Neural progenitor cell (in vitro differentiated cells): ENCODE measurements at regions not wholly inside any gene's neighbourhood (a gene's known extent, or its start where the extent isn't known, plus 50 kb on each side); places are given as distances from the start of the nearest gene placed in this dataset.

Source experiments
- DNase-seq: peaks from one replicate; pipeline ENCODE4 v3.0.0-alpha.2; 2016; ENCODE audit warnings: low spot score
- H2AFZ ChIP-seq: fragments of 200-600 bp; sonication (generic); replicated peaks from 2 replicates; pipeline ENCODE4 v1.6.1; 2016; ENCODE audit warnings: antibody characterized with exemption
- H3F3A ChIP-seq: fragments of 200-600 bp; sonication (generic); 2 replicates; pipeline ENCODE4 v1.6.1; 2016; ENCODE audit warnings: antibody characterized with exemption, low read depth
- H3K27ac ChIP-seq: fragments of 200-600 bp; sonication (generic); 2 replicates; pipeline ENCODE4 v1.5.1; 2016; ENCODE audit warnings: mild to moderate bottlenecking
- H3K27me3 ChIP-seq: fragments of 200-600 bp; sonication (generic); 2 replicates; pipeline ENCODE4 v1.6.1; 2016; ENCODE audit warnings: mild to moderate bottlenecking, moderate library complexity
- H3K36me3 ChIP-seq: fragments of 200-600 bp; sonication (generic); 2 replicates; pipeline ENCODE4 v1.5.1; 2016
- H3K4me1 ChIP-seq: fragments of 200-600 bp; sonication (generic); 2 replicates; pipeline ENCODE4 v1.6.1; 2016; ENCODE audit warnings: mixed run types
- H3K4me2 ChIP-seq: fragments of 200-600 bp; sonication (generic); 2 replicates; pipeline ENCODE4 v1.6.1; 2016
- H3K4me3 ChIP-seq: fragments of 200-600 bp; sonication (generic); 2 replicates; pipeline ENCODE4 v1.5.1; 2016
- H3K79me2 ChIP-seq: fragments of 200-600 bp; sonication (generic); 2 replicates; pipeline ENCODE4 v1.6.1; 2016; ENCODE audit warnings: low read depth
- H3K9ac ChIP-seq: fragments of 200-600 bp; sonication (generic); 2 replicates; pipeline ENCODE4 v1.6.1; 2016
- H3K9me3 ChIP-seq: fragments of 200-600 bp; sonication (generic); 2 replicates; pipeline ENCODE4 v1.5.1; 2016; ENCODE audit warnings: low read depth
- H4K20me1 ChIP-seq: fragments of 200-600 bp; sonication (generic); 2 replicates; pipeline ENCODE4 v1.6.1; 2016; ENCODE audit warnings: low read depth
- H3K27ac Mint-ChIP-seq: 3 replicates; pipeline ENCODE4 v1.8.0; 2021; ENCODE audit warnings: mixed read lengths
- H3K27me3 Mint-ChIP-seq: 2 replicates; pipeline ENCODE4 v1.8.0; 2022; ENCODE audit warnings: low read depth, mild to moderate bottlenecking, inconsistent platforms, moderate library complexity, mixed read lengths; ENCODE audit not compliant: insufficient read depth
- H3K36me3 Mint-ChIP-seq: 3 replicates; pipeline ENCODE4 v1.8.0; 2021; ENCODE audit warnings: mixed read lengths
- H3K4me1 Mint-ChIP-seq: 3 replicates; pipeline ENCODE4 v1.8.0; 2021; ENCODE audit warnings: mixed read lengths
- H3K4me3 Mint-ChIP-seq: 3 replicates; pipeline ENCODE4 v1.8.0; 2021; ENCODE audit warnings: mild to moderate bottlenecking, moderate library complexity, mixed read lengths
- H3K9me3 Mint-ChIP-seq: 3 replicates; pipeline ENCODE4 v1.8.0; 2020; ENCODE audit warnings: mixed read lengths
- CTCF ChIP-seq: fragments of 200-600 bp; sonication (generic); IDR thresholded peaks from 2 replicates; pipeline ENCODE4 v1.5.1; 2017; ENCODE audit warnings: antibody characterized with exemption, mild to moderate bottlenecking
- EZH2 ChIP-seq: fragments of 200-600 bp; sonication (generic); IDR thresholded peaks from 2 replicates; pipeline ENCODE4 v1.6.1; 2017; ENCODE audit warnings: antibody characterized with exemption, mild to moderate bottlenecking, moderate library complexity
- EZH2phosphoT487 ChIP-seq: fragments of 200-600 bp; sonication (generic); IDR thresholded peaks from 2 replicates; pipeline ENCODE4 v1.6.1; 2017; ENCODE audit warnings: antibody characterized with exemption

GRCh38 chr12:66905201-66905600 lies 226.3 kb upstream of the GRIP1 start:
- no peaks in the 10 kb centered on the region for H3K9me3 ChIP-seq
- no peak overlapping the region for H3K9ac ChIP-seq
- H3K79me2 ChIP-seq: no peaks in the 10 kb centered on the region
- H2AFZ ChIP-seq: no peak overlapping the region
- no peak overlapping the region for H3K4me2 ChIP-seq
- H3K4me1 Mint-ChIP-seq: peaks cover 11% of the 10 kb centered on the region
- H3K9me3 Mint-ChIP-seq: no peaks in the 10 kb centered on the region
- DNase-seq: no peak
- H4K20me1 ChIP-seq: peaks cover 4% of the 10 kb centered on the region
- no peak overlapping the region for H3K4me3 ChIP-seq
- no peaks in the 10 kb centered on the region for H3K36me3 Mint-ChIP-seq
- no peaks in the 10 kb centered on the region for H3K4me1 ChIP-seq
- no peaks in the 10 kb centered on the region for H3F3A ChIP-seq
- H3K36me3 ChIP-seq: no peaks in the 10 kb centered on the region
- H3K27me3 Mint-ChIP-seq: no peaks in the 10 kb centered on the region
- TF ChIP-seq EZH2 (no peak), EZH2phosphoT487 (no peak), CTCF (no peak)
- H3K27ac ChIP-seq: no peak overlapping the region
- no peaks in the 10 kb centered on the region for H3K27me3 ChIP-seq
- H3K27ac Mint-ChIP-seq: no peak overlapping the region
- no peak overlapping the region for H3K4me3 Mint-ChIP-seq

GRCh38 chr12:66910366-66910974 lies 231.6 kb upstream of the GRIP1 start:
- no peaks in the 10 kb centered on the region for H3K36me3 ChIP-seq
- H3K79me2 ChIP-seq: peaks cover 7% of the 10 kb centered on the region
- peaks cover 8% of the 10 kb centered on the region for H3K9me3 Mint-ChIP-seq
- no peaks in the 10 kb centered on the region for H3K9me3 ChIP-seq
- no peak overlapping the region for H3K9ac ChIP-seq
- no peak for DNase-seq
- H3K36me3 Mint-ChIP-seq: peaks cover 2% of the 10 kb centered on the region
- H3K27ac ChIP-seq: no peak overlapping the region
- no peak overlapping the region for H3K27ac Mint-ChIP-seq
- peaks cover 8% of the 10 kb centered on the region for H4K20me1 ChIP-seq
- H3K4me1 ChIP-seq: peaks cover 9% of the 10 kb centered on the region
- TF ChIP-seq EZH2phosphoT487 (no peak), CTCF (no peak), EZH2 (no peak)
- no peaks in the 10 kb centered on the region for H3K27me3 Mint-ChIP-seq
- no peaks in the 10 kb centered on the region for H3K27me3 ChIP-seq
- no peak overlapping the region for H3K4me2 ChIP-seq
- no peak overlapping the region for H3K4me3 Mint-ChIP-seq
- no peak overlapping the region for H2AFZ ChIP-seq
- no peak overlapping the region for H3K4me3 ChIP-seq
- H3F3A ChIP-seq: peaks cover 3% of the 10 kb centered on the region
- peaks cover 15% of the 10 kb centered on the region for H3K4me1 Mint-ChIP-seq

- Histone ChIP-seq H3F3A (peaks cover 4% of the 10 kb centered on the region), H3K4me2 (peak overlapping the region; percentile 50), H3K9ac (no peak overlapping the region), H4K20me1 (peaks cover 14% of the 10 kb centered on the region), H3K36me3 (no peaks in the 10 kb centered on the region), H3K4me3 (no peak overlapping the region), H3K27ac (no peak overlapping the region), H3K9me3 (no peaks in the 10 kb centered on the region), H3K4me1 (peaks cover 17% of the 10 kb centered on the region), H3K79me2 (peaks cover 7% of the 10 kb centered on the region), H2AFZ (no peak overlapping the region), H3K27me3 (no peaks in the 10 kb centered on the region)
- Mint-ChIP-seq H3K4me3 (peak overlapping the region; percentile 27), H3K36me3 (peaks cover 3% of the 10 kb centered on the region), H3K27me3 (no peaks in the 10 kb centered on the region), H3K27ac (peak overlapping the region; percentile 22), H3K4me1 (peaks cover 31% of the 10 kb centered on the region), H3K9me3 (peaks cover 8% of the 10 kb centered on the region)
- TF ChIP-seq CTCF: no peak
- no peak for TF ChIP-seq EZH2phosphoT487
- no peak for TF ChIP-seq EZH2
- peak; percentile 66 for DNase-seq
These were observed 236.5 kb upstream of the GRIP1 start for GRCh38 chr12:66915306-66915904.
